ENCODE measurements at regions not wholly inside any gene's neighbourhood (a gene's known extent, or its start where the extent isn't known, plus 50 kb on each side); places are given as distances from the start of the nearest gene placed in this dataset.
A peak's percentile ranks its signal among the peaks of the same experiment; 100 is the strongest.
"Not testable (repeated sequence)": the region's sequence is repeated elsewhere in the genome, so short reads cannot be mapped to it uniquely, and the experiment has no call there.

DNA sequence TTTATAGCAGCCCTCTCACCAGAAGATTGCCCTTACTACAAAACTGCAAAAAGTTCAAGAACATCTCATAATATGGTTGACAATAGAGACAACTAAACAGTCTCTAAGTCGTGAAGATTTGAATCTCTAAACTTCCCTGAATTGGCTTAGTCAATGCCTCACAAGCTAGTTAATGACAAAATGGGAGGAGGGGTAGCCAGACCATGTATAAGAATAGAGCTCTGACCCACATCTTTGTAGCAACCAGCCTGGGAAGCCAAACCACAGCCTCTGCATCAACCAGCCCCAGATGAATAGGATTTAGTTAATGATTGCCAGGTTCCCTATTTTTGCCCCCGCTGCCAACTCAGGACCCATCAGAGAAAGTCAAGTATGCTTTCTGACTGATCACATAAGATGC lies 1265.9 kb upstream of the PCDH10 start:
- not testable (repeated sequence) for DNase-seq (ENCODE audit: low read depth, low spot score)

- DNase-seq (ENCODE audit: low read depth, low spot score): not testable (repeated sequence)
These were observed 1223.4 kb upstream of the PCDH10 start for GRCh38 chr4:131925662-131926061.

DNA sequence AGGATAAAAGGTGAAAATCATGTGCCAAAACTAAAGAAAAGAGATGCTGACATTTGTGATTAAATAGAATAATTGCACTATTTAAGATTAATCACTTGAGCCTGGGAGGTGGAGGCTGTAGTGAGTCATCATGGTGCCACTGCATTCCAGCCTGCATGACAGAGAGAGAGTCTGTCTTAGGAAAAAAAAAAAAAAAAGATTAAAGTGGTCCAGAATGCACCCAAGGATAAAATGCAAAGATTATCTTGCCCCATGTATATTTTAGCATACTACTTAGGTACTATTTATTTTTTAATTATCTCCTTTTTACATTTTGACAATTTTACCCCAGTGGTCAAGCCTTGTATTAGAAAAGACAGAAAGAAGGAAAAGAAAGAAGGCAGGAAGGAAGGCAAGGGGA lies 1181.4 kb upstream of the PCDH10 start:
- not testable (repeated sequence) for DNase-seq (ENCODE audit: low read depth, low spot score)

GRCh38 chr4:131974730-131975129 lies 1174.4 kb upstream of the PCDH10 start:
- no peak for DNase-seq (ENCODE audit: low read depth, low spot score)

DNA sequence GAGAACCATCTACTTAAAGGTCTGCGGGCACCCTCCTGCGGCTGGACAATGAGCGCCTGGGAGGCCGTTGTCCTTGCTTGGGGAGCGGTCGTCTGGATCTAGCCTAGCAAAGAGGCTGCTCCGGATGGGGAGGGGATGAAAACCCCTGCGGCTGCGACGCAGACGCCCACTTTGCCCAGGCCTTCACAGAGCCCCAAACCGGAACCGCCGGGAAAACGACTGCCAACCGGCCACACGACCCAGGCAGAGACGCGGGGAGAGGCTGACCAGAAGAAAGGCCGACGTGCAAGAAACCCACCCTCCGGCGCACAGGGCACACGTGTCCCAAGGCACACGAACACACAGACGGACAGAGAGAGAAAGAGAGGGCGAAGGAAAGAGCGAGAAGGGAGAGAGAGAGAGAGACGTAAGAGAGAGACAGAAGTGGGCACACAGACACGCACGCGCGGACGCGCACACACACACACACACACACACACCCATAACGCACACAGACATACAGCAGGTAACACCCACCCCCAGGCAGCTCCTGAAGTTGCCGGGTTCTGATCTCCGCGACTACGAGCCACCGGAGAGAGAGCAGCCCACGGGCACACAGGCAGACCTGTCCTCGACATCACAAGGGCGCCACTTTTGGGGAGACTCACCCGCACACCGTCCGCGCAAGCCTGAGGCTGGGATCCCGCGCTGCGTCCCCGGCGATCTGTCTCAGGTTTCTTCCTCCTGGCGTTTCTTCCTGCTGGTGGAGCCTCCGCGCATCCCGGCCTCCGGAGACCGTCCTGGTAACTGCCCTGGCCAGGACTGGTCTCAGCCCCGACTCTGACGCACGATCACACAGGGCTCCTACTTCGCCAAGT lies 1173.6 kb upstream of the PCDH10 start:
- not testable (repeated sequence) for DNase-seq (ENCODE audit: low read depth, low spot score)

GRCh38 chr4:131976133-131977002 lies 1172.7 kb upstream of the PCDH10 start:
- DNase-seq (ENCODE audit: low read depth, low spot score): not testable (repeated sequence)

GRCh38 chr4:131978120-131978519 lies 1171.0 kb upstream of the PCDH10 start:
- DNase-seq (ENCODE audit: low read depth, low spot score): no peak

DNA sequence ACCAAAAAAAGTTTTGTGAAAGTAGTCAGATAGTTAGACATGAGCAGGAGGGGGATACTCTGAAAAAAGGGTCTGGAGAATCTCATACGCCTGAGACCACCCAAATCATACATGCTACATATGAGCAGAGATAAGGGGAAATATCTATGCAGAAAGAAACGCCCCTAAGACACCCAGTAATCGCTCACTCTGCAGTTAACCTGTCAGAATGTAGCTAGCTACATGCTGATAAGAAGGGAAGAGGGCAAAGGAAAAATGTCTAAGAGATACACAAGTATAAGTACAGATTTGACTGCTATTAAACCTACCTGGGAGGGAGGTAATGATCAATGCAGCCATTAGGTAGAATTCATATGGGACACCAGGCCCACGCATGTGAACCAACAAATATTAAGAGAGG lies 1159.5 kb upstream of the PCDH10 start:
- DNase-seq (ENCODE audit: low read depth, low spot score): no peak

- no peak for DNase-seq (ENCODE audit: low read depth, low spot score)
These were observed 1147.6 kb upstream of the PCDH10 start for GRCh38 chr4:132001542-132001941.

DNA sequence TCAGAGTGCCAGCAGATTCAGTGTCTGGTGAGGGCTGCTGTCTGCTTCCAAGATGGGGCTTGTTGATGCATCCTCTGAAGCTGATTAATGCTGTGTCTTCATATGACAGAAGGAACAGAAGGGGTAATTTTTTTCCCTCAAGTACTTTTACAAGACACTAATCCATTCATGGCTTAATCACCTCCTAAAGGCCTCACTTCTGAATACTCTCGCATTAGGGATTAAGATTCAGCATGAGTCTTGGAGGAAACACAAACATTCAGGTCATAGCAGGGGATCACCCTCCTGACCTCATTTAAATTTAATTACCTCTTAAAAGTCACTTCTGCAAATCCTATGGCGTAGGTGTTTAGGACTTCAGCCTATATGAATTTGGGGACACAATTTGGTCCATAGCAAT lies 1145.5 kb upstream of the PCDH10 start:
- no peak for DNase-seq (ENCODE audit: low read depth, low spot score)

DNA sequence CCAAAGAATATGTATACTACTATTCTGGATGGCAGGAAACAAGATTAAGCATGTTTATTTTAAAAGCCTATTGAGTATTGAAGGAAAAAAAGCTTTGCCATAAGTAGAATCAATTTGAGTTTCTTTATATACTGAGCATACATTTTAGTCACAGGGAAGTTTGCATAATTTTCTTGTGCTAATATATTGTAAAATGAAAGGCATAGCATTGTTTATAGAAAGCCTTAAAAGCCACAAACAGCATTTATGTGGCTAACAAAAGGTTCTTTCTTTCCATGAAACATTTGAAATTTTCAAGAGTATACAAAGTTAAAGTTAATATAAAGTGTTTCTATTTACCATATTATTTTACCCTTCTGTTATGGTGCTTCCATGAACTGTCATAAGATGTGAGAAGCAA lies 1133.8 kb upstream of the PCDH10 start:
- no peak for DNase-seq (ENCODE audit: low read depth, low spot score)

GRCh38 chr4:132016703-132017350 lies 1132.3 kb upstream of the PCDH10 start:
- DNase-seq (ENCODE audit: low read depth, low spot score): no peak

GRCh38 chr4:132026166-132026565 lies 1122.9 kb upstream of the PCDH10 start:
- DNase-seq (ENCODE audit: low read depth, low spot score): no peak

- no peak for DNase-seq (ENCODE audit: low read depth, low spot score)
These were observed 1122.3 kb upstream of the PCDH10 start for GRCh38 chr4:132026816-132027215.

DNA sequence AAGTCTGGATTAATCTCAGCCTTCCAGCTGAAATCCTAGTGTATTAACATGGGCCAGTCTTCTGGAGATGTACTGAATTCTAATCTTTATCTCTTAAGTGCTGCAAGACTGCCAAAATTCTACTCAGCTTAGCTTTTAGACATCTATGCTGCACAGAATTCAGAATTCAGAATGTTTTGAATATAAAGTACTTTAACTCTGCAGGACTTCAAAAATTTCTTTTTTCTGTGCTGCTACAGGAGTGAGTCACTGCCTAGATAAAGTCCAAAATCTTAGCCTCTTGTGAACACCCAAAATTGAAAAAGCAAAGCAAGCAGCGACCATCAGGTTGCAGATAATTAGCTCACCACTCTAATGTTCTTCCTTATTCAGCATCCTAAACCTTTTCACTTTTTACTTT lies 1092.6 kb upstream of the PCDH10 start:
- no peak for DNase-seq (ENCODE audit: low read depth, low spot score)

GRCh38 chr4:132059227-132059626 lies 1089.9 kb upstream of the PCDH10 start:
- no peak for DNase-seq (ENCODE audit: low read depth, low spot score)

DNA sequence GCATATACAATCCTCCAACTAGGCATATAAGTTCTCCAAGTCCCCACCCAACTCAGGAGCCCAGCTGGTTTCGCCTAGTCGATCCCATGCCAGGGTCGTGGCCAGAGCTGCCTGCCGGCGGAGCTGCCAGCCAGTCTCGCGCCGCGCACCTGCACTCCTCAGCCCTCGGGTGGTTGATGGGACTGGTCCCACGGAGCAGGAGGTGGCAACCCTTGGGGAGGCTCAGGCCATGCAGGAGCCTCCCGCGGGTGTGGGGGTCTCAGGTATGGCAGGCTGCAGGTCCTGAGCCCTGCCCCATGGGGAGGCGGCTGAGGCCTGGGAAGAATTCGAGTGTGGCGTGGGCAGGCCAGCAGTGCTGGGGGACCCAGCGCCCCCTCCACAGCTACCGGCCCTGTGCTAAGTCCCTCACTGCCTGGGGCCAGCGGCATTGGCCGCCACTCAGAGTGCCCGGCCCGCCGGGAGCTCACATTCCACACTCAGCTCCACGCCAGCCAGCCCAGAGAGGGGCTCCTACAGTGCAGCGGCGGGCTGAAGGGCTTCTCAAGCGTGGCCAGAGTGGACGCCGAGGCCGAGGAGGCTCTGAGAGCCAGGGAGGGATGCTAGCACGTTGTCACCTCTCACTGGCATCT lies 1086.4 kb upstream of the PCDH10 start:
- no peak for DNase-seq (ENCODE audit: low read depth, low spot score)

- peak; percentile 71 for DNase-seq (ENCODE audit: low read depth, low spot score)
These were observed 1085.3 kb upstream of the PCDH10 start for GRCh38 chr4:132063829-132064228.

- DNase-seq (ENCODE audit: low read depth, low spot score): no peak
These were observed 1083.1 kb upstream of the PCDH10 start for GRCh38 chr4:132065940-132066495.

DNA sequence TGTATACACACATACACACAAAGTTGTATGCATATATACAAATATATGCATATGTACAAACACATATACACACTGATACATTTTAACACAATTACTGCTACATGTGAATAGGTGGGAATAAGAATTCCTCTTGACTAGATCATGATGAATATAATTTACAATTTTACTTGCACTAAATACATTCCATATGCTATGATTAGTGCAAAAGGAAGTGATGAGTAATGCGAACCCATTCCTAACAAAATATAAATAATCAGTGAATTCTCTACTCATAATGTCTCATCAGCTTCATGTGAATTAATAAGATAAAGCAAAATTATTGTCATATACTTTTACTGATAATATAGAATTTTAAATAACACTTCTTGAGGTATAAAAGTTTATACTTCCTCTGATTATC lies 1077.3 kb upstream of the PCDH10 start:
- no peak for DNase-seq (ENCODE audit: low read depth, low spot score)

GRCh38 chr4:132076829-132077228 lies 1072.3 kb upstream of the PCDH10 start:
- DNase-seq (ENCODE audit: low read depth, low spot score): no peak
